GM21447 (cell line): ENCODE measurements at regions not wholly inside any gene's neighbourhood (a gene's known extent, or its start where the extent isn't known, plus 50 kb on each side); places are given as distances from the start of the nearest gene placed in this dataset.
"Not testable (repeated sequence)": the region's sequence is repeated elsewhere in the genome, so short reads cannot be mapped to it uniquely, and the experiment has no call there.

Experiments used
- ATAC-seq: cut with Tn5 transposase; IDR thresholded peaks from one replicate; pipeline ENCODE4 v1.9.1; 2021; ENCODE audit not compliant: unreplicated experiment

DNA sequence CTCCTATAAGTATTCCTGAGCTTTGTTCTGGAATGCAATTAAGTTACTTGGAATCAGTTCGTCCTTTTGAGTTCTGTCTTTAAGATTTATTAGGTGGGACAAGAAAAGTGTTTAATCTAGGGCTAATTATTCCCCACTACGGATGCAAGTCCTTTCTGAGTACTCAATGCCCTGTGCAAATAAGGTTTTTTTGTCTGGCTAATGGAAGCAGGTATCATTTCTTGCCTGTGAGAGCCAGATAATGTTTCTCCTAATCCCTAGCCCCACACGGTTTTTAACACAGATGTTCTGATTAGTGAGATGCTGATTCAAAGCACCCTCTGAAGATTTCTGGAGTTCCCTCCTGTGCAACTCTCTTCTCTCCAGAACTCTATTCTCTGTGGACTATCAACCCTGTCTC is 296.6 kb upstream of the PRICKLE1 start:
- ATAC-seq: no peak

DNA sequence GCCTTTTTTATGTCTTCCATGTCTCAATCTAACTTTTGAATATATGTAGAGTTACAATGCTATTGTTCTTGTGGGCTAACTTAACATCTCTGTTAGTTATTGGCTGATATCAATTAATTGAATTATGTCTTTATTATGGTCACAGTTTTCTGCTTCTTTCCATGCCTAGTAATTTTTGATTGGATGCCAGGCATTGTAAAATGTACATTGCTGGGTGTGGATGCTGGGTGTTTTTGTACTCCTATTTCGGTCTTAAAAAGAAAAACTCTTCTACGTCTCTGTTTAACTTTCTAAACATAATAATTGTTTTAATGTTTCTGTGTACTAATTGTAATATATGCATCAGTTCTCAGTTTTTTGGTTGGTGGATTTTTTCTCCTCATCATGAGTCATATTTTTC is 296.1 kb upstream of the PRICKLE1 start:
- no peak for ATAC-seq

DNA sequence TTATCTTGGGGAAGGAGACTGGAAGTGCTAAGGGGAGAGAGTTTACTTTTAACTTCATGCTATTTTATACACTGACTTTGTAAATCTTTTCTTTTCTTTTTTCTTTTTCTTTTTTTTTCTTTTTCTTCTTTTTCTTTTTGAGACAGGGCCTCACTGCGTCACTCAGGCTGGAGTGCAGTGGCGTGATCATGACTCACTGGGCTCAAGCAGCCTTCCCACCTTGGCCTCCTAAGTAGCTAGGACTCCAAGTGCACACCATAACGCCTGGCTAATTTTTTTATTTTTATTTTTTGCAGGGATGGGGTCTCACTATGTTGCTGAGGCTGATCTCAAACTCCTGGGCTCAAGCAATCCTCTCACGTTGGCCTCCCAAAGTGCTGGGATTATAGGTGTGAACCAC is 294.6 kb upstream of the PRICKLE1 start:
- no peak for ATAC-seq

DNA sequence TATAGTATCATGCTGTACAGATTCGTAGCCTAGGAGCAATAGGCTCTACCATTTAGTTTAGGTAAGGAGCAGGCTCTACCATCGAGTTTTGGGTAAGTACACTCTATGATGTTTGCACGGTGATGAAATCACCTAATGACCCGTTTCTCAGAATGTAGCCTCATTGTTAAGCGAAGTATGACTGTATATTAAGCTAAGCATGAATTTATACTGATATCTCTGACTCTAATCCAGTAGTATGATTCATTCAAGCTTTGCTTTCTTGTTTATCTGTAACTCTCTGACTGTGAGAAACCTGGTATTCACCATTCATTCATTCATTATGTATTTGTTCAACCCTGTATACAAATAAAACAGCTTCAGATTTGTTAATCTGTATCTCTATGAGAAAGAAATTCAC is 283.9 kb upstream of the PRICKLE1 start:
- no peak for ATAC-seq

DNA sequence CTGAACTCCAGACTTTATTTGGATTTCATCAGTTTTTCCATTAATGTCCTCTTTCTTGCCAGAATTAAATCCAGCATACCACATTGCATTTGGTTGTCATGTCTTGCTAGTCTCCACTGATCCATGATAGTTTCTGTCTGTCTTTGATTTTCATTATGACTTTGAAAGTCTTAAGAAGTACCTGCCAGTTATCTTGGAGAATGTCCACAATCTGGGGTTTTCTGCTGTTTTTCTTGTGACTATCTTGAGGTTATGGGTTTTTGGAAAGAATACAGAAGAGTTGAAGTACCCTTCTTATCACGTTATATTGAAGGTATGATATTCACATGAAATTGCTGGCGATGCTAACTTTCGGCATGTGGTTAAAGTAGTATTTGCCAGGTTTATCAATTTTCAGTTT is 282.3 kb upstream of the PRICKLE1 start:
- ATAC-seq: no peak

DNA sequence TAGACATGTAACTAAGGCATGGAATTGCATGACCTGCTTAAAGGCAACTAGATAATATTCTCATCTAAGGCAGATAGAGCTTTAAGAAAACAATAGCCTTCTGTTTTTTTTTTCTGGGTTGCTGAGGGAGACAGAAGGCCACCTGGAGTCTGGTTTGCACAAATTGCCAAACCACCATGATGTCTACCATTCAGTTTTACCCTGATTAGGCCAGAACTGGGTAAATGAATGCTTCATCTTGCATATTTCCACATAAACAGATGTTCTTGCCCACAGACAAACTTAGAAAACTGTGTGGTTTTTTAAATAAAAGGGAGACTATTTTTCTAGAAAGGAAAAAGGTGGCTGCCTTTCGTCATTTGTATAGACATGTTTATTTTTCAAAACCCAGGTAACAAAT is 278.7 kb upstream of the PRICKLE1 start:
- ATAC-seq: no peak

DNA sequence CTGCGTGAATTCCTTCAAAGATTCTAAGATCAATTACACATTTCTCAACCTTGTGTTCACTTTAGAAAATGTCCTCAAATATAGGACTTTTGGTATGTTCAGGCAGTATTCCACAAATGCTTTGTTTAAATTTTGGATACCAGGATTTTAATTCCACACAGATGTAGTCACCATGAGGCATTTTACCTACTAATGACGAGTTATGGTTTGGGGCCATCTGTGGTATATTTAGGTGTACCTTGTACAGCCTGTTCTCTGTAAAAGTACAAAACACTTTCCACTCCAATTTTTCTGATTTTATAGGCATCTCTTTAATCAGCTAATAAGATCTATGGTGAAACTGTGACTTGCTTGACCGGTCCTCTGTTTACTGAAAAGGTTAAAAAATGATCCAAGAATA is 275.7 kb upstream of the PRICKLE1 start:
- no peak for ATAC-seq

DNA sequence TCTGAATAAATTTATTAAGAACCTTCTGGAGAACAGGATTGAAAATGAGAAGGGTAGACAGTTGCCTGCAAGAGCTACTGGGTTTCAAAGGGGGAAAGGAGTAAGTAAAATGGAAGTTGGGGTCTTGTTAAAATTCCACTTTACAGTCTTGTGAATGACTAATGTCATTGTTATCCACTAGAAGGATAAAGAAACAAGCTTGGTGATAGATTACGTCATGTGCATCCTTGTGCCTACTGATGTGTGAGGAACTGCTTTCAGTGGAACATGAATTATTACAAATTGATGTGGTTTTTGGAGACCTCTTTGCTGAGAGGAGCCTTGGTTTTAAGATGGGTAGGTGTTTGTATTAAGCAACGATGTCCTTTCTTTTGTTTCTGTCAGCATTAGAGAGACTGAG is 272.5 kb upstream of the PRICKLE1 start:
- ATAC-seq: no peak

DNA sequence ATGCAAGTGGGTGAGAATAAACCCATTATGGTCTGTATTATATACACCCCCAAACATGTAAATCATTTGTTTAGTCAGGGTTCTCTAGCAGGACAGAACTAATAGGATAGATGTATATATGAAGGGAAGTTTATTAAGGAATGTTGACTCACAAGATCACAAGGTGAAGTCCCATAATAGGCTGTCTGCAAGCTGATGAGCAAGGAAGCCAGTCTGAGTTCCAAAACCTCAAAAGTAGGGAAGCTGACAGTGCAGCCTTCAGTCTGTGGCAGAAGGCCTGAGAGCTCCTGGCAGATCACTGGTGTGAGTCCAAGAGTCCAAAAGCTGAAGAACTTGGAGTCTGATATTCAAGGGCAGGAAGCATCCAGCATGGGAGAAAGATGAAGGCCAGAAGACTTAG is 270.8 kb upstream of the PRICKLE1 start:
- ATAC-seq: not testable (repeated sequence)

DNA sequence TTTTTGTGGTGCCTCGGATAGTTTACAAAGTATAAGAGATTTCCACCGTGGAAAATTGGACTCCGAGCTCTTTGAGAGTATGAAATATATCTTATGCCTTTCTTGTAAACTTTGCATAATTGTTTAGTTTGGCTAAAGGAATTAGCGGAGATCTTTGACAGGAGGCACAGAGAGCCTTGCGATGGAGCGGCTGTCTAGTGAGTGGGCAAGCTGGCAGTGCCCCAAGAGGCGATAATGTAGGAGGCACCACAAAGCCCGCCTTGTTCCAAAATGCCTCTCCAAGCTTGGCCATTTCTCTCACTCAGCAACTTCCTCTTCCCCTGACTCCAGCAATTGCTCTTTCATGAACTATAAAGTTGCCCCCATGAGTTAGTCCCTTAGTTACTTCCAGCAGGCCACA is 270.1 kb upstream of the PRICKLE1 start:
- ATAC-seq: no peak

DNA sequence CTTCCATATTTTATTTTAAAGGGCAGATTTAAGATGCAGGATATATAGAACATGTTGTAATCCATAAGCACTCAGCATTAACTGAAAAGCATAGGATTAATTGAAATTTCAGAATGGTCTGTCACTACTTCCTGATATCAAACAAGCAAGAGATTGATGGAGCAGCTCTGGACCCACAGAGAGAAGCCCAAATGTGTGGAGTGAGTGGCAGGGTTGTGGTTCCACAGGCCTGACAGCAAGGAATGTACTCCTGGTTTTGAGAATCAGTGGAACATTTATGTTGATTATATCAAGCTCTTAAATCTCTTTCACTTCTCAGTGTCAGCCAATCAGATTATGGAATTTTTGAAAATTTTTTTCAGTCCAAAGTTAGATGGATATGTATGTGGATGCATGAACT is 267.6 kb upstream of the PRICKLE1 start:
- ATAC-seq: no peak

DNA sequence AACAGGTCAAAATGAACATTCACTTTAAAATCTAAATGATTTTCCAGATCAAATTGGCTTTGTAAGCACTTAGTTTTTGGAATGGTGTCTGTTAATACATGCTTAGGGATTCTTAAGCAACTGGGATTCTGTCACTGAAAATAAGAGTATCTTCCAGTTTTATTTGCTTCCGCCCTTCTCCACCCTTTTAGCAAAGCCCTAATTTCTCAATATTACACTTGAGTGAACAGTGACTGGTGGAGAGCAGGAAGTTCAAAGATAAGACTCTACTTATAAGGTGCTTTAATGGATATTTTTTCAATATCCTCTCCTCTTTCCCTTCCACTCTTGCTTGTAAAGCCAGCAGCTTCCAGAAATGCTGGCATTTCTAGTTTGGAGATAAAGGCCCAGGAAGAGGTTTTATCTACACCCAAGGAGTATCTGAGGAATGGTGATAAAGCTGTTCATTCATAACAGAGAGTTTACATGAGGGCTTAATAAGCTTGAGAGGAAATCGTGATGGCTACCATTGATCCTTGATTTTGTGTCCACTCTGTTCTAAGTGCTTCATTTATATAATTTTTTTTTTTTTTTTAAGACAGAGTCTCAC is 265.9 kb upstream of the PRICKLE1 start:
- ATAC-seq: no peak

DNA sequence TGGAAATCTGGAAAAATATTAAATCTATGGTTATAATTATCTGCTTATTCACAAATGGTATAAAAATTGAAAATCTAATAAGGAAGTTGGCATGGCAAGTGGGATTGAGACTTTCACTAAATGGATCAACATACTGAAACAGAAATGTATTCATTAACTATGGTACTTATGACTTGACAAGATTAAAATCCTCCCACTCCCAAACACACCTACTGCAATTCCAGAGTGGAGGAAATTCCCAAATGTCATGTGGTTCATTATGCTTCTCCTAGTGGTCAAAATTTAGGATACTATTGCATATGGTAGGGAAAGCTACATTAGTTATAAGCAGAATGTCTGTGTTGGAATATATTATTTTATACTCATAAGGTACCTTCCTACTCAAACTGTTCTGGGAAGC is 265.3 kb upstream of the PRICKLE1 start:
- no peak for ATAC-seq

DNA sequence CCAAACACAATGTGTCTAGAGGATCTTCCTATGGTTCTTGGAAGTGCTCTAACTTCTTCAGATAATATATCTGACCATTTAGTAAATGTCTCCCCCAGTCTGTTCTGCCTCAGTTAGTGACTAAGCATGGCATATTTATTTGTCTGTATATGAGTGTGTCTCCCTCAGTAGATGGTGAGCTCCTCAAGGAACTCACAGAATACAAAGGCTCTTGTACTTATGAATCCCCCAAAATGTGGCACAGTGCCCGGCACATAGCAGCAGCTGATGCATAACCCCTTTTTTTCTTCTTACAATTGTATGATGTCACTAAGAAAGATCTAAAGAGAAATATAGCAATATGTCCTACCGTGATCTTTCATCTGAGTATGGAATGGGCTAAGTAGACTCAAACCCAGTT is 264.7 kb upstream of the PRICKLE1 start:
- ATAC-seq: no peak

DNA sequence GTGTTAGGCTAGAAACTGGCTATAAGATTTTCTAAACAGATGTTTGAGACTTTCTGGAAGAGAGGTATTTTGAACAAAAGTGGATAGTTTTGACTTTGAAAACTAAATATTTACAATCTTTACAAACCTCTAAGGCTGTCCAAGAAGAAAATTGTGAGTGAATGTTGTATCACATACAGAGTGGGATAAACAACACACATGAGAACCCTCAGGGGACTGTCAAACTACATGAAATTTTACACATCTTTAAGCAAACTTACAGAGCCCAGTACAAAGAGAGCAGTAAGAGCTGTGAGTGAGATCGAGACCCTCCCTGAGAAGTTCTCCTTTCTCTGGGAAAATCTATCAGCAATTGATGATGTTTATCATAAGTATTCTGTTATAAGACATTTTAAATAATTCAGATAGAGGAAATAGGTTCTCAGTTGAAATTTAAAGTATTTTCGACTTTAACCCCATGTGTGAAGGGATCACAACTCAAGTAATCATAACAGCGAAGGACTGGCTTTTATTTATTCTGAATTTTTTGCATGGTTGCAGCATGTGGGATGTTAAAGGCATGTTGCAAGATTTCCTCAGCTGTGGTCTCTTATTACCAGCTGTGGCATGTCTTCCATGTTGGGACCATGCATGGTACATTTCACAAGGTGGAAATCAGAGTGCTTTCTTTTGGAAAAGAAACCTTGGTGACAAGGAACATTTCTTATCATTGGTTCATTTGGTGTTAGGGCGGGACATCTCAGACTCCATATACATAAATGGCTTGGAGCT is 264.0 kb upstream of the PRICKLE1 start:
- ATAC-seq: no peak

DNA sequence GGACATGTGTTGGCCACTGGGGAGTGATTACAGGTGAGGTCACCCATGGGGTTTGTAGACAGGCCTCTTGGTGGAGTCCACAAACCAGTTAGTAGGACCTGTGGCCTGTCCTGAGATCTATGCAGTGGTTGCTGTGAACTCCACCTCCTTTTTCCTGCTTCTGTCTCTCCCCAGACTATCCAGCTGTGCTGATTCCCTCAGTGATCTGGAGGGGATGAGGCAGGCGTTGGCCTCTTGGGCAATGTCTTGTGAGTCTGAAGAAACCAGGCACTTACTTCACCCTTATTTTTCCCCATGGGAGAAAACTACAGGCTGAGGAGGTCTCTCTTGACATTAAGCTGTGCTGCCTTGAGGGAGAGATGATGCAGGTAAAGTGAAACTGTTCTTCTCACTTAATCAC is 257.2 kb upstream of the PRICKLE1 start:
- no peak for ATAC-seq

DNA sequence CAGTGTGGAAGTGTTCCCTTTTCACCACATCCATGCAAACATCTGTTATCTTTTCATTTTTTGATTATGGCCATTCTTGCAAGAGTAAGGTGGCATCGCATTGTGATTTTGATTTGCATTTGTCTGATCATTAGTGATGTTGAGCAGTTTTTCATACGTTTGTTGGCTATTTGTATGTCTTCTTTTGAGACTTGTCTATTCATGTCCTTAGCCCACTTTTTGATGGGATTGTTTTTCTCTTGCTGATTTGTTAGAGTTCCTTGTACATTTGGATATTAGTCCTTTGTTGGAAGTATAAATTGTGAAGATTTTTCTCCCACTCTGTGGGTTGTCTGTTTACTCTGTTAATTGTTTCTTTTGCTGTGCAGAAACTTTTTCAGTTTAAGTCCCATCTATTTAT is 244.5 kb upstream of the PRICKLE1 start:
- no peak for ATAC-seq

DNA sequence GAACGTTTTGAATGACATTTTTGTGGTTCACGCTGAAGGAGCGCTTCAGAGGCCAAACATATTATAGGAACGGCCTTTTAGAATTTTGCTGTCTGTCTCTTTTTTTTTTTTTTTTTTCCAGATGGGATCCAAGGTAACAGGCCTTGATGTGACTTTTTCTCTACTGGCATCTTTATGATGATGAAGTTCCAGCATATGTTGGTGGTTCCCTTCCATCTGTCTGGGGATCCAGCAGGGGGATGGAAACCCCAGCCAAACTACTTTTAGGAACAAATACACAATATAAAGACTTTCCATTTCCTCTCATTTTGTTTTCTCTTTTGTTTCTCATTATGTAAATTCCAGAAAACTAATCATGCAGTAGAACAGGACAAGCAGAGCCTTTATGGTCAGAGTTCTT is 239.3 kb upstream of the PRICKLE1 start:
- no peak for ATAC-seq

DNA sequence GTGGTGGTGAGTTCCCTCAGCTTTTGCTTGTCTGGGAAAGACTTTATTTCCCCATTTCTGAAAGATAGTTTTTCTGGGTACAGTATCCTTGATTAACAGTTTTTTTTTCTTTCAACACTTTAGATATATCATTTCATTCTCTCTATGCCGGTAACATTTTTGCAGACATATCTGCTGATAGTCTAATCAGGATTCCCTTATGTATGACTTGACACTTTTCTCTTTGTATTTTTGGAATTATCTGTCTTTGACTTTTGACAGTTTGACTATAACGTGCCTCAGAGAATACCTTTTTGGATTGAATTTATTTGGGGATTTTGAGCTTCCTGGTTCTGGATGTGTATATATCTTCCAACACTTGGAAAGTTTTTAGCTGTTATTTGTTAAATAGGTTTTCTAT is 234.8 kb upstream of the PRICKLE1 start:
- ATAC-seq: no peak

DNA sequence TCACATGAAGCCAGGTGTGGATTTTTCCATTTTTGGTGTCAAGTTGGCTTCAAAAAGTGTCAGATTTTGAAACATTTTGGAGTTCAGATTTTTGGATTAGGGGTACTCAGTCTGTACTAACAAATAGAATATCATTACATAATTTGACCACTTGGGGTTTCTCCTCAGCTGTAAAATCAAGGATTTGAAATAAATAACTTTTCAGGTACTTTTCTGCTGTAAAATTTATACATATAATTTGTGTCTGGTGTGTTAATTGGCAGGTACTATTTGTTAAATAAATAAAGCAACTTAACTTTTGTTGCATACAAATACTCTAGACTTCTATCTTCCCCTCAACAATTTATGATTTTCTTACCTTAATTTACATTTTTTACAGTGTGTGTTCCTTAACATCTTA is 234.1 kb upstream of the PRICKLE1 start:
- no peak for ATAC-seq

DNA sequence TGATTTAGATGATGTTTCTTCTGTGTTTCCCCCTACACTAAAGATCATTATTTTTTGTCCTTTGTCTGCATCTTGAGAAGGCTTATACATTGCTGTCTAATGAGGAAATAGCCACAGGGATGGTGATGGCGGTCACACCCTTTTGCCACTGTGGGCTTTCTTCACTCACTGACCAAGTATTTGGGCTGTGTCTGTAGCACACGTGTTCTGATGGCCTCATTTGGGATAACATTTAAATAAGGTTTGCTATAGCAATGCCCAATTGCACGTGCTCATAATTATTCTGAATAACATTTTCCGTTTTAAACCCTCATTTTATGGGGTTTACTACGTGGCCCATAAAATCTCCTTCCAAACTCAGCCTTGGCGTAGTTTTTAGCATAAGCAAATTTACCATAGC is 230.3 kb upstream of the PRICKLE1 start:
- ATAC-seq: no peak

DNA sequence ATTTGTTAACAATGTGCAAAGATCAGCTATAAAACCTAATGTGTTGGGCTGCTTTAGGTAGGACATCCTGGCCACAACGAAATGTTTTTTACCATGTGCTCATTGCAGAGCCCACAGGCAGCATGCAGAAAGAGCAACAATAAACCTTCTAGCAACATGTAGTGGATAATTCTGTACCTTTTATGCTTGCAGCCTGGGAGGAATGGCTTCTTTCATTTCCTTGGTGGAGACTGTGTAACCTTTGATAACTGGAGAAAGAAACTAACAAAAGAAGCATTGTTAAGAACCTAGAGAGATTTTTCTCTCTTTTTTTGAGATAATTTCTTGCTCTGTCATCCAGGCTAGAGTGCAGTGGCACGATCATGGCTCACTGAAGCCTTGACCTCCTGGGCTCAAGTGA is 225.5 kb upstream of the PRICKLE1 start:
- ATAC-seq: no peak

DNA sequence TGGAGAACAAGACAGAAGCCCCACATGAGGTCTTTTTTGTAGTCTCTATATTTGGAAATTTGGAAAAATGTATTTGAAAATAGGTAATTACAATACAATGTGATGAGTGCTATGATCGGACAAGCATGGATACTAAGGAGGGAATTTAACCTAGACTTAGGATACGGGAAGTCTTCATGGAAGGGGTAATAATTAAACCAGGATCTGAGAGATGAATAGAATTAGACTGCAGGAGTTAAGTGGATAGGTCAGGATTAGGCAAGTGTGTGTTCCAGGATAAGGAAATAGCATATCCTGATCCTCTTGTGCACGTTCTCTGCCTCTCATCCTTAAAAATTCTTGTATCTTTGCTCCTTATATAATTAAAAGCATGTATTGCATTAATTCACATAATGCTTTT is 223.3 kb upstream of the PRICKLE1 start:
- no peak for ATAC-seq
